NCI-H748 (cell line): ENCODE measurements at regions not wholly inside any gene's neighbourhood (a gene's known extent, or its start where the extent isn't known, plus 50 kb on each side); places are given as distances from the start of the nearest gene placed in this dataset.
A peak's percentile ranks its signal among the peaks of the same experiment; 100 is the strongest.
"Not testable (repeated sequence)": the region's sequence is repeated elsewhere in the genome, so short reads cannot be mapped to it uniquely, and the experiment has no call there.

ENCODE experiments used
- DNase-seq: peaks from one replicate; lab custom pipeline; 2025; ENCODE audit not compliant: unreplicated experiment; lab: John Stamatoyannopoulos, UW

GRCh38 chr7:155395176-155395797 is 62.6 kb upstream of the EN2 start:
- peak; percentile 27 for DNase-seq

GRCh38 chr7:155396661-155397060 is 61.3 kb upstream of the EN2 start:
- no peak for DNase-seq

GRCh38 chr7:155397758-155398714 is 59.9 kb upstream of the EN2 start:
- DNase-seq, result not testable (repeated sequence)

- peak; percentile 36 for DNase-seq
Measured at GRCh38 chr7:155398944-155399343, 59.0 kb upstream of the EN2 start.

GRCh38 chr7:155399577-155399976 is 58.4 kb upstream of the EN2 start:
- DNase-seq, result no peak

GRCh38 chr7:155401231-155401630 is 56.7 kb upstream of the EN2 start:
- no peak for DNase-seq

GRCh38 chr7:155401884-155402283 is 56.0 kb upstream of the EN2 start:
- no peak for DNase-seq

- DNase-seq, result no peak
Measured at GRCh38 chr7:155402941-155403340, 55.0 kb upstream of the EN2 start.

GRCh38 chr7:155404976-155405375 is 53.0 kb upstream of the EN2 start:
- DNase-seq, result no peak

GRCh38 chr7:155405399-155406318 is 52.3 kb upstream of the EN2 start:
- DNase-seq, result no peak

GRCh38 chr7:155407799-155408198 is 50.1 kb upstream of the EN2 start:
- no peak for DNase-seq
